ENCODE measurements at regions not wholly inside any gene's neighbourhood (a gene's known extent, or its start where the extent isn't known, plus 50 kb on each side); places are given as distances from the start of the nearest gene placed in this dataset.

DNA sequence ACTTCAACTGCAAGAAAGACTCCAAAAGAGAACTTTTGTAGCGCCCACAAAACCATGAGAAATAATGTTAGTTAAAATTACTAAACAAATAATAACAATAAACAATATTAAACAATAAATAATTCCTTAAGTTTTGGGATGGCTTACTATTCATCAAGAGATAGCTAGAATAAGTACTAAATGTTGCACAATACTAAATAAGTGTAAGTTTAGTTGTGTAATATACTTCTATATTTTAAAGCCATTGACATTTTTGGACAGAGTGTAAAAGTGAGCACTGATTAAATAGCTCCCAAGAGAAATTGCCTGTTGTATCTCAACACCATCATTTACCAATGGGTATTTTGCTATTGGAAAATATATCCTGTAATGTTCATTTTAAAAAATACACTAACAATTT lies 166.7 kb downstream of the ALG10 start:
- no peak for DNase-seq (ENCODE audit: low read depth in 2 of 2)
- H3K4me3 ChIP-seq (replicated peaks in 1 of 2; ENCODE audit: low read depth in 2 of 2, low read length in 2 of 2) = no peak overlapping the region
- TF ChIP-seq CTCF (IDR thresholded peaks at IDR 0.05; ENCODE audit: low read depth, low read length) = no peak

GRCh38 chr12:34190054-34190453 lies 167.8 kb downstream of the ALG10 start:
- no peak overlapping the region for H3K4me3 ChIP-seq (replicated peaks in 1 of 2; ENCODE audit: low read depth in 2 of 2, low read length in 2 of 2)
- TF ChIP-seq CTCF (IDR thresholded peaks at IDR 0.05; ENCODE audit: low read depth, low read length) = no peak
- no peak for DNase-seq (ENCODE audit: low read depth in 2 of 2)

- H3K4me3 ChIP-seq (replicated peaks in 1 of 2; ENCODE audit: low read depth in 2 of 2, low read length in 2 of 2) = no peak overlapping the region
- no peak for DNase-seq (ENCODE audit: low read depth in 2 of 2)
- TF ChIP-seq CTCF (IDR thresholded peaks at IDR 0.05; ENCODE audit: low read depth, low read length) = no peak
These were observed 176.6 kb downstream of the ALG10 start for GRCh38 chr12:34198924-34199323.

GRCh38 chr12:34203866-34204620 lies 181.7 kb downstream of the ALG10 start:
- TF ChIP-seq CTCF (IDR thresholded peaks at IDR 0.05; ENCODE audit: low read depth, low read length) = no peak
- no peak overlapping the region for H3K4me3 ChIP-seq (replicated peaks in 1 of 2; ENCODE audit: low read depth in 2 of 2, low read length in 2 of 2)
- DNase-seq (ENCODE audit: low read depth in 2 of 2) = no peak

- no peak overlapping the region for H3K4me3 ChIP-seq (replicated peaks in 1 of 2; ENCODE audit: low read depth in 2 of 2, low read length in 2 of 2)
- DNase-seq (ENCODE audit: low read depth in 2 of 2) = no peak
- no peak for TF ChIP-seq CTCF (IDR thresholded peaks at IDR 0.05; ENCODE audit: low read depth, low read length)
These were observed 182.6 kb downstream of the ALG10 start for GRCh38 chr12:34204830-34205285.

- TF ChIP-seq CTCF (IDR thresholded peaks at IDR 0.05; ENCODE audit: low read depth, low read length) = no peak
- DNase-seq (ENCODE audit: low read depth in 2 of 2) = no peak
These were observed 183.1 kb downstream of the ALG10 start for GRCh38 chr12:34205401-34205800.

More at GRCh38 chr12:34205401-34205800, 183.1 kb downstream of the ALG10 start:
- no peak overlapping the region for H3K4me3 ChIP-seq (replicated peaks in 1 of 2; ENCODE audit: low read depth in 2 of 2, low read length in 2 of 2)

Measured in cardiac fibroblast (primary cell).